ENCODE measurements at regions not wholly inside any gene's neighbourhood (a gene's known extent, or its start where the extent isn't known, plus 50 kb on each side); places are given as distances from the start of the nearest gene placed in this dataset.
"Not testable (repeated sequence)": the region's sequence is repeated elsewhere in the genome, so short reads cannot be mapped to it uniquely, and the experiment has no call there.

DNA sequence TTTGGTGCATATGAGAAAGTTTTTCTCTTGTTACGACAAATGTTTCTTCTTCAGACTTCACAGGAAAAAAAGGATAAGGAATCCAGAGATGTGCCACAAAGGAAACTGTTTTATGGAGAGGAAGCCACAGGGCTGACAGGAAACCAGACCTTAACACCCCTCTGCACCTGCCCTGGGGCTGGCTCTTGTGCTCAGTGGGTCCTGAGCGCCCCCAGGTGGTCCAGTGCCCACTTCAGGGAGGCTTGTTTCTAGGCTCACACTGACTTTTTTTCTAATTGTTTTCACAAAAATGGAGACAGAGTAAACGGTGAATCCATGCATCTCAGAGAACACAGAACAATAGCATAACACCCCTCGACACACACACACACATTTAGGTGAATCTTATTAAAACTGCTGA lies 951.2 kb downstream of the TMEM121 start:
- not testable (repeated sequence) for DNase-seq (ENCODE audit: low read depth); H3K4me3 ChIP-seq (ENCODE audit: low read depth, low read length)

DNA sequence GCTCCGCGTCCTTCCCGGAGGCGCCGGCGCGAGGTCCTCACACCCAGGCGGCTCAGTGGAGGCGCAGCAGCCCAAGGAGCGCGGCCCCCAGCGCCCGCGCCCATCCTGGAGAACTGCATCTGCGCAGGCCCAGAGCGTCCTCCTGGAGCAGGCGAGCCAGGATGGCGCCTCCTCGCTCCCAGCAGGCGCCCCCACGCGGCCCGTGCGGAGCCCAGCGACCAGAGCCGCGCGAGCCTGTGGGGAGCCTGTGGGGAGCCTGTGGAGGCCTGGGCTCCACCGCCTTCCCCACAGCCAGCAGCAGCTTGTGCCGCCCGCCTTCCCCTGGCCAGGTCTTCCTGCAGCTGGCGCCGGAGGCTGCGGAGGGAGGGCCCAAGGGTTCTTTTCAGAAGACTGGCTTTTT lies 953.9 kb downstream of the TMEM121 start:
- not testable (repeated sequence) for DNase-seq (ENCODE audit: low read depth); H3K4me3 ChIP-seq (ENCODE audit: low read depth, low read length)

DNA sequence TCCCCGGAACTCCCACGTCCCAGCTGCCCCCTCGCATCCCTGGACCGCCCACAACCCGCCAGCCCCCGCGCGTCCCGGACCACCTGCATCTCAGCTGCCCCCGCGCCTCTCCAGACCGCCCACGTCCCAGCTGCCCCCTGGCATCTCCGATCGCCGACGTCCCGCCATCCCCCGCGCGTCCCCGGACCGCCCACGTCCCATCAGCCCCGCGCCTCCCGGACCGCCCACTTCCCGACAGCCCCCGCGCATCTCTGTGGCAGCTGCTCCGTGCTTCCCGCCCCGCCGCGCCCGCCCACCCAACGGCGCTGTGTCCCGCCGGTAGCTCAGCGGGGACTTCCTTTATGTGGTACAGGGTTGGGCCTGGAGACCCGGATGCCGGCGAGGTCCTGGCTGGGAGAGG lies 955.8 kb downstream of the TMEM121 start:
- not testable (repeated sequence) for H3K4me3 ChIP-seq (ENCODE audit: low read depth, low read length); DNase-seq (ENCODE audit: low read depth)

DNA sequence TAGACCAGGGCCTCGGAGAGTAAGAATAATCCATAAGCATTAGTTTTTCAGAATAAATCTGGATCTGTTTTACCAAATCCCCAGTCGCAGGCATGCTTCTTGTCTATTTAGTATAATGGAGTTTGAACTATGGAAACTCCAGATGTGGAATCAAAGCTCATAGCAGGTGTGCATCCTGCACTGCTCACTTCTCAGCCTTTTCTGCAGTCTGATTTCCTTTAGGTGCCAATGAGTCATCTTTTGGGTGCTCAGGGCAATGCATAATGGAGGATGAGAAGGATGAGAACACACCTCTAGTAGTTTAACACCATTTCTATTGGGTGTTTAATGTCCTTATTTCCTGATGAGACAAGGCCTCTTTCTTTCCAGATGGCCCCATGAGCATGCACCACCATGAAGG lies 961.2 kb downstream of the TMEM121 start:
- no peak for DNase-seq (ENCODE audit: low read depth)
- H3K4me3 ChIP-seq (ENCODE audit: low read depth, low read length) = no peak overlapping the region
- TF ChIP-seq, protein P1, sequence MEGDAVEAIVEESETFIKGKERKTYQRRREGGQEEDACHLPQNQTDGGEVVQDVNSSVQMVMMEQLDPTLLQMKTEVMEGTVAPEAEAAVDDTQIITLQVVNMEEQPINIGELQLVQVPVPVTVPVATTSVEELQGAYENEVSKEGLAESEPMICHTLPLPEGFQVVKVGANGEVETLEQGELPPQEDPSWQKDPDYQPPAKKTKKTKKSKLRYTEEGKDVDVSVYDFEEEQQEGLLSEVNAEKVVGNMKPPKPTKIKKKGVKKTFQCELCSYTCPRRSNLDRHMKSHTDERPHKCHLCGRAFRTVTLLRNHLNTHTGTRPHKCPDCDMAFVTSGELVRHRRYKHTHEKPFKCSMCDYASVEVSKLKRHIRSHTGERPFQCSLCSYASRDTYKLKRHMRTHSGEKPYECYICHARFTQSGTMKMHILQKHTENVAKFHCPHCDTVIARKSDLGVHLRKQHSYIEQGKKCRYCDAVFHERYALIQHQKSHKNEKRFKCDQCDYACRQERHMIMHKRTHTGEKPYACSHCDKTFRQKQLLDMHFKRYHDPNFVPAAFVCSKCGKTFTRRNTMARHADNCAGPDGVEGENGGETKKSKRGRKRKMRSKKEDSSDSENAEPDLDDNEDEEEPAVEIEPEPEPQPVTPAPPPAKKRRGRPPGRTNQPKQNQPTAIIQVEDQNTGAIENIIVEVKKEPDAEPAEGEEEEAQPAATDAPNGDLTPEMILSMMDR (IDR thresholded peaks at IDR 0.05; ENCODE audit: low read depth, low read length) = no peak
- no peak for TF ChIP-seq POLR2A (IDR thresholded peaks at IDR 0.05; ENCODE audit: extremely low read depth, insufficient read length)
- TF ChIP-seq MYC (IDR thresholded peaks at IDR 0.05; ENCODE audit: low read depth, low read length) = no peak
- TF ChIP-seq, protein P2, sequence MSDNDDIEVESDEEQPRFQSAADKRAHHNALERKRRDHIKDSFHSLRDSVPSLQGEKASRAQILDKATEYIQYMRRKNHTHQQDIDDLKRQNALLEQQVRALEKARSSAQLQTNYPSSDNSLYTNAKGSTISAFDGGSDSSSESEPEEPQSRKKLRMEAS (IDR thresholded peaks at IDR 0.05; ENCODE audit: low read depth, low read length) = no peak

DNA sequence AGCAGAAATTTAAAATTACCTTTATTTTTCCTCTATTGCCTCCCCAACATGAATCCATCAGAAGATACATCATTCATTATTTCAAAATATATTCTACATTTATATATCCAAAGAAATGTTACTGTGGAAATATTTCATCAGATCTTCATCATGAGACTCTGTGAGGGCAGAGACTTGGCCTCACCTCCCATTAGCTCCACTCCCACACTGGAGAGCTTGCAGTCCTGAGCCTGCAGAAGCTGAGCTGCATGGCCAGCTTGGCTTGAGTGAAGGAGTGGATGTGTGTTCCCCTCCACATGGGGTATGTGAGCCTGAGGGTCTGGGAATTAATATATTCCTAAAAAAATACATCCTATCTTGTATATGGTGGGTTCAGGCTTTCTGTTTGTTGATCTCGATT lies 961.9 kb downstream of the TMEM121 start:
- no peak for DNase-seq (ENCODE audit: low read depth)
- no peak overlapping the region for H3K4me3 ChIP-seq (ENCODE audit: low read depth, low read length)
- no peak for TF ChIP-seq POLR2A (IDR thresholded peaks at IDR 0.05; ENCODE audit: extremely low read depth, insufficient read length)
- TF ChIP-seq, protein P1 (IDR thresholded peaks at IDR 0.05; ENCODE audit: low read depth, low read length) = no peak
- no peak for TF ChIP-seq MYC (IDR thresholded peaks at IDR 0.05; ENCODE audit: low read depth, low read length)
- TF ChIP-seq, protein P2 (IDR thresholded peaks at IDR 0.05; ENCODE audit: low read depth, low read length) = no peak

DNA sequence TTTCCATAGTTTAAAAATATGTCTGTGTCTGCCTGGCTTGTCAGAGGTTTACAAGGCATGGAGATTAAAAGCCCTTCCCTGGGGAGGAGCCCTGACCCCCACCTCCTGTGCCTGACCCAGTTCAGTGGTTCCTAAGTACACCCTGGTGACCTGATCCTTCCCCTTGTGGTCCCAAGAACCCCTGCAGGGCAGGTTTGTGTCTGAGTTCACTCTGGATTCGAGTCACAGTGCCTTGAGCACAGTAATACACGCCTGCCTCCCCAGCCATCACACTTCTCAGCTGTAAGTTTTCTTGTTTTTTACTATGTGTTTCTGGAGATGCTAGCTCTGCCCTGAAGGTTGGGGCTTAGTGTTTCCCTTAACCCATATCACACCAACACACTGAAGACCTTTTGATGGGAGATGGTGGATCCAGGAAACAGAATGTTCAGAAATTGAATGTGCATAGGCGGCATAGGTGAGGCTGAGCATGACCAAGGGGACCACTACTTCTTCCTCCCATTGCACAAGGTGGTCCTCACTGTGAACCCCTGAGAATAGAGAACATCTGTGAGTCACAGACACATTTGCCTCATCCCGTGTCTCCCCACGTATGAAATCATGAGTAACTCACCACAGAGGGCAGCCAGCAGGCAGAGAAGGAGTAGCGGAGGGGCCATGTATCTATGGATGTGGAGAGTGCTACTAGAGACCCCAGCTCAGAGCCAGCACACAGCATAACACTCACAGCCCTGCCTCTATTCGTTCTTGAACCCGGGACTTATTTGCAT lies 962.9 kb downstream of the TMEM121 start:
- TF ChIP-seq POLR2A (IDR thresholded peaks at IDR 0.05; ENCODE audit: extremely low read depth, insufficient read length) = no peak
- no peak for TF ChIP-seq MYC (IDR thresholded peaks at IDR 0.05; ENCODE audit: low read depth, low read length)
- TF ChIP-seq, protein P1 (IDR thresholded peaks at IDR 0.05; ENCODE audit: low read depth, low read length) = no peak
- TF ChIP-seq, protein P2 (IDR thresholded peaks at IDR 0.05; ENCODE audit: low read depth, low read length) = no peak
- no peak for DNase-seq (ENCODE audit: low read depth)
- H3K4me3 ChIP-seq (ENCODE audit: low read depth, low read length) = no peak overlapping the region

DNA sequence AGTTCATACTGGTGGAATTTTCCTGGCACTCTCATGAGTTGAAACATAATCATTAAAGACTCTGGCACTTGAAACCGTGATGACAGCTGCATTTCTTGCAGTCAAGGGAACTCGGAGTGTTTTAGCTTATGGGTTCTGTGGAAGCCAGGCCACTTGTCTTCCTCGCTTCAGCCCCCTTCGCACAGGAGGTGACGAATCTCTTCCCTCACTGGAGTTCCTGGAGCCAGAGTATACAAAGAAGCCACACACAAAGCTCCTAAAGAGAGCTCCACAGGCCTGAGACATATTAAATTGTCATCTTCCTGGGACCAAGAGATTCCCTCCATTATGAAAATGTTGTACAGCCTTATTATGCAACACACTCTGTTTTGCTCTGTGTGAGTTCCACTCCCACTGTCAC lies 964.1 kb downstream of the TMEM121 start:
- DNase-seq (ENCODE audit: low read depth) = no peak
- TF ChIP-seq, protein P1 (IDR thresholded peaks at IDR 0.05; ENCODE audit: low read depth, low read length) = no peak
- TF ChIP-seq, protein P2 (IDR thresholded peaks at IDR 0.05; ENCODE audit: low read depth, low read length) = no peak
- no peak for TF ChIP-seq MYC (IDR thresholded peaks at IDR 0.05; ENCODE audit: low read depth, low read length)
- TF ChIP-seq POLR2A (IDR thresholded peaks at IDR 0.05; ENCODE audit: extremely low read depth, insufficient read length) = no peak
- no peak overlapping the region for H3K4me3 ChIP-seq (ENCODE audit: low read depth, low read length)

Data from NB4 (cell line).